Testis (tissue), 2 donors: ENCODE measurements at regions not wholly inside any gene's neighbourhood (a gene's known extent, or its start where the extent isn't known, plus 50 kb on each side); places are given as distances from the start of the nearest gene placed in this dataset.

Source experiments
- DNase-seq: peaks from one replicate; pipeline ENCODE4 v3.0.0-alpha.2; 2019
- H3K27ac ChIP-seq, 2 donors: fragments of 200-600 bp; sonication (generic); one replicate each; pipeline ENCODE4 v1.5.1; 2019
- H3K27me3 ChIP-seq: fragments of 200-600 bp; sonication (generic); one replicate; pipeline ENCODE4 v1.5.1; 2019
- H3K36me3 ChIP-seq: fragments of 200-600 bp; sonication (generic); one replicate; pipeline ENCODE4 v1.5.1; 2017; ENCODE audit warnings: low read depth; ENCODE audit errors: missing control alignments
- H3K4me1 ChIP-seq: fragments of 200-600 bp; sonication (generic); one replicate; pipeline ENCODE4 v1.5.1; 2019
- H3K4me3 ChIP-seq, 2 donors: fragments of 200-600 bp; sonication (generic); one replicate each; pipeline ENCODE4 v1.5.1; 2017 to 2019
- H3K9me3 ChIP-seq: fragments of 200-600 bp; sonication (generic); one replicate; pipeline ENCODE4 v1.5.1; 2017
- POLR2A ChIP-seq: fragments of 450-650 bp; IDR thresholded peaks from one replicate; pipeline ENCODE4 v1.6.1; 2017; ENCODE audit warnings: antibody characterized with exemption, mild to moderate bottlenecking, moderate library complexity
- whole genome bisulfite sequencing, 2 donors: methylation state at CpG; one replicate each; pipeline ENCODE4 v1.1.5; 2018; 5-methylcytosine and 5-hydroxymethylcytosine counted together
- intact Hi-C: fragments of 100-400 bp; cut with DNase I; formaldehyde crosslinking; loops from one replicate; pipeline ENCODE4 v1.15.1; 2023; ENCODE audit warnings: low total_unique reads
- TF ChIP-seq, protein P1 (sequence below), 3 experiments: fragments of 450-650 bp in 2 of 3; fragments of 200-600 bp in 1 of 3; sonication (generic) in 1 of 3; IDR thresholded peaks; one replicate each; pipeline ENCODE4 v1.5.1; 2016 to 2019; ENCODE audit warnings: antibody characterized with exemption in 3 of 3, mild to moderate bottlenecking in 2 of 3, moderate library complexity in 1 of 3

DNA sequence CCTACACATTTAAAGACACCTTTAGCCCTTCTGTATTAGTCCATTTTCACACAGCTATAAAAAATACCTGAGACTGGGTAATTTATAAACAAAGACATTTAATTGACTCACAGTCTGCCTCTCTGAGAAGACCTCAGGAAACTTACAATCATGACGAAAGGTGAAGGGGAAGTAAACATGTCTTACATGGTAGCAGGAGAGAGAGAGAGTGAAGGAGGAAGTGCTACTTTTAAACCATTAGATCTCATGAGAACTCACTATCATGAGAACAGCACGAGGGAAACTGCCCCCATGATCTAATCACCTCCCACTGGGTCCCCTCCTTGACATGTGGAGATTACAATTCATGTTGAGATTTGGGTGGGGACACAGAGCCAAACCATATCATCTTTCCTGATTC is 946.6 kb downstream of the SLC4A3 start:
- H3K27me3 ChIP-seq: no peaks in the 10 kb centered on the region
- no peaks in the 10 kb centered on the region for H3K36me3 ChIP-seq
- no peak overlapping the region for H3K27ac ChIP-seq
- H3K9me3 ChIP-seq: no peaks in the 10 kb centered on the region
- 65 to 69% methylated on average over 2 of the region's 2 CpGs for WGBS, 2 donors
- no peaks in the 10 kb centered on the region for H3K4me1 ChIP-seq
- intact Hi-C loops: no loop called here
- no peak for DNase-seq
- TF ChIP-seq POLR2A: no peak
- TF ChIP-seq, protein P1, sequence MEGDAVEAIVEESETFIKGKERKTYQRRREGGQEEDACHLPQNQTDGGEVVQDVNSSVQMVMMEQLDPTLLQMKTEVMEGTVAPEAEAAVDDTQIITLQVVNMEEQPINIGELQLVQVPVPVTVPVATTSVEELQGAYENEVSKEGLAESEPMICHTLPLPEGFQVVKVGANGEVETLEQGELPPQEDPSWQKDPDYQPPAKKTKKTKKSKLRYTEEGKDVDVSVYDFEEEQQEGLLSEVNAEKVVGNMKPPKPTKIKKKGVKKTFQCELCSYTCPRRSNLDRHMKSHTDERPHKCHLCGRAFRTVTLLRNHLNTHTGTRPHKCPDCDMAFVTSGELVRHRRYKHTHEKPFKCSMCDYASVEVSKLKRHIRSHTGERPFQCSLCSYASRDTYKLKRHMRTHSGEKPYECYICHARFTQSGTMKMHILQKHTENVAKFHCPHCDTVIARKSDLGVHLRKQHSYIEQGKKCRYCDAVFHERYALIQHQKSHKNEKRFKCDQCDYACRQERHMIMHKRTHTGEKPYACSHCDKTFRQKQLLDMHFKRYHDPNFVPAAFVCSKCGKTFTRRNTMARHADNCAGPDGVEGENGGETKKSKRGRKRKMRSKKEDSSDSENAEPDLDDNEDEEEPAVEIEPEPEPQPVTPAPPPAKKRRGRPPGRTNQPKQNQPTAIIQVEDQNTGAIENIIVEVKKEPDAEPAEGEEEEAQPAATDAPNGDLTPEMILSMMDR (IDR thresholded peaks at IDR 0.05): no peak
- H3K4me3 ChIP-seq: no peak overlapping the region

DNA sequence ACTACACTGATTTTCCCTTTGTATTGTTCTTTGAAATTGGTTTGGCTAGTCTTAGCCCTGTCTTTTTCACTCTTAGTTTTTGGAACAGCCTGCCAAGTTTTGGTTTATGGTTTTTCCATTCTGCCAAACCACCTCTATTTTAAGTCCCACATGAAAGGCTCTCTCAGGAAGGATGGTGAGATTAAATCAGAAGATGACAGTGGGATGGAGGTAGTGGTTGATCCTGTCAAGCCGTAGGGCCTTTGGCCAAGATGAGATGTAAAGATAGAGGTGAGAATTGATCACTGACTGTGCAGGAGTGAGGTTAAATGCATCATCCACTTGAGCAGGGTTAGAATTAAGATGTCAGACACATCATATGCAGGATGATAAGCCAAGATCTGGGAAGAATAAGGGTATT is 948.5 kb downstream of the SLC4A3 start:
- DNase-seq: no peak
- intact Hi-C loops: no loop called here
- Histone ChIP-seq H3K27ac (no peak overlapping the region), H3K36me3 (no peaks in the 10 kb centered on the region), H3K4me1 (no peaks in the 10 kb centered on the region), H3K27me3 (no peaks in the 10 kb centered on the region), H3K9me3 (no peaks in the 10 kb centered on the region), H3K4me3 (no peak overlapping the region)
- TF ChIP-seq, protein P1 (IDR thresholded peaks at IDR 0.05): no peak
- no peak for TF ChIP-seq POLR2A
- 70 to 73% methylated on average over 1 of the region's 1 CpG for WGBS, 2 donors

DNA sequence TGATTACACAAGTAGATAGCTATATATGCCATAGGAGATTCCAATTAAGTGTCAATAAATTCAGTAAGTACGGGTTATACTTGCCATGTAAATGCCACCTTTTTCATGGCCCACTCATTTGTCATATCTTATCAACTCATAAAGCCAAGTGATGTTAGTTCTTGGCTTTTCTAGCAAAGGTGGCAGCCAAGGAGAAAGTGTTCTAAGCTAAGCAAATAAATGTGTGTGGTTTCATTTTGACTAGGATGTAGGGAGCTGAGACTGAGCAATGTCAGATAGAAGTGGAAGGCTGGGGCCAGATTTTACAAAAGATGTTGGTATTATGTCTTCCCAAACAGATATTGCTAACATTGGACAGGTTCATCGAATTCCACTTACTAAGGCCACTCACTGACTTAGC is 952.0 kb downstream of the SLC4A3 start:
- H3K9me3 ChIP-seq: no peaks in the 10 kb centered on the region
- no peak overlapping the region for H3K27ac ChIP-seq
- DNase-seq: no peak
- intact Hi-C loops: no loop called here
- 91 to 92% methylated on average over 2 of the region's 2 CpGs for WGBS, 2 donors
- no peaks in the 10 kb centered on the region for H3K27me3 ChIP-seq
- no peaks in the 10 kb centered on the region for H3K4me1 ChIP-seq
- H3K4me3 ChIP-seq: no peak overlapping the region
- no peaks in the 10 kb centered on the region for H3K36me3 ChIP-seq
- TF ChIP-seq, protein P1 (IDR thresholded peaks at IDR 0.05): no peak
- no peak for TF ChIP-seq POLR2A

DNA sequence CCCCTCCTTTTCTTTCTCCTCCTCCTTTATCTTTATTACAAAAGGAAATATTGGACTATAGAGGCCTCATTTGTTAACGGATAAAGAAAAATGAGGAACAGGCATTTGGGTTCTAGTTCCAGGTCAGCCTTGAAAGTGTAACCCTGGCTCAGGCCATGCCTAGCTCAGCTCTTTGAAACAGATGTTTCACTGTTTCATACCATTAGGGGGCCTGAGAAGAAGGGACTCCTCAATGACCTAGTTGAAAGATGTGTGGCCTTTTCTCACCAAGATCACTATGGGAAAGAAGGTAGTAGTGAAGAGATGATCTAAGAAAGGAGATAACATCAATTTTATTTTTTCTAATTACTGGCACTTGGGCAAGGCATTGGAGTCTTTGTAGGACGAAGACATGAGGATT is 952.7 kb downstream of the SLC4A3 start:
- H3K4me3 ChIP-seq: no peak overlapping the region
- DNase-seq: no peak
- no peaks in the 10 kb centered on the region for H3K4me1 ChIP-seq
- H3K27ac ChIP-seq: no peak overlapping the region
- no peak for TF ChIP-seq POLR2A
- TF ChIP-seq, protein P1 (IDR thresholded peaks at IDR 0.05): no peak
- H3K36me3 ChIP-seq: no peaks in the 10 kb centered on the region
- intact Hi-C loops: no loop called here
- H3K9me3 ChIP-seq: no peaks in the 10 kb centered on the region
- 55 to 65% methylated on average over 2 of the region's 2 CpGs for WGBS, 2 donors
- H3K27me3 ChIP-seq: no peaks in the 10 kb centered on the region

DNA sequence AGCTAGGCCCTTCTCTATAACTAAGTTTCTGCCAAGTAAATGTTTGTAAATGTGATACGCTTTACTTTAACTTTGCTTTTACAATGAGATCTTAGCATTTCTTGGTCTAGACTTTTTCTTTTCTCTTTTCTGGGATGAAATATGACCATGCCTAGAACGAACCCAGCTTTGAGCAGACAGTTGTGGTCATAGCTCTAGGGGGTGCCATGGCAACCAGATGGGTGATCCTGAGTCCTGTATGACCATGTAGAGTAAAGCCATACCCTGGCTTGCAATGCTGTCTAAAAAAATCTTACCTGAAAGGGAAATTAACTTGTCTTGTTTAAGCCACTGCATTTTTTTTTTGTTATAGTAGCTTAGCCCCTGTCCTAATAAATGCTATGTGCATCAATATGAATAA is 956.3 kb downstream of the SLC4A3 start:
- Histone ChIP-seq H3K27ac (no peak overlapping the region), H3K4me3 (no peak overlapping the region), H3K36me3 (no peaks in the 10 kb centered on the region), H3K4me1 (no peaks in the 10 kb centered on the region), H3K9me3 (no peaks in the 10 kb centered on the region), H3K27me3 (no peaks in the 10 kb centered on the region)
- intact Hi-C loops: no loop called here
- 85 to 87% methylated on average over 2 of the region's 2 CpGs for WGBS, 2 donors
- no peak for TF ChIP-seq POLR2A
- TF ChIP-seq, protein P1 (IDR thresholded peaks at IDR 0.05): no peak
- DNase-seq: no peak
